ENCODE measurements at regions not wholly inside any gene's neighbourhood (a gene's known extent, or its start where the extent isn't known, plus 50 kb on each side); places are given as distances from the start of the nearest gene placed in this dataset.

GRCh38 chr2:18910843-18911242, 321.5 kb upstream of the NT5C1B start:
- CTCF ChIA-PET, result no interaction called here

GRCh38 chr2:18907937-18908336, 318.6 kb upstream of the NT5C1B start:
- POLR2A ChIA-PET, result no interaction called here
- CTCF ChIA-PET, result no interaction called here

More at GRCh38 chr2:18910843-18911242, 321.5 kb upstream of the NT5C1B start:
- POLR2A ChIA-PET, result no interaction called here

GRCh38 chr2:18907508-18907907, 318.1 kb upstream of the NT5C1B start:
- ChIA-PET POLR2A (no interaction called here), CTCF (interaction anchor here (0.5 kb wide), 1 partner anchor 42 kb away, joined by 4 read pairs; no protein-coding TSS in a partner anchor)

GRCh38 chr2:18903750-18904149, 314.4 kb upstream of the NT5C1B start:
- POLR2A ChIA-PET, result no interaction called here
- CTCF ChIA-PET, result no interaction called here

GRCh38 chr2:18901242-18901641, 311.9 kb upstream of the NT5C1B start:
- CTCF ChIA-PET, result no interaction called here
- POLR2A ChIA-PET, result no interaction called here

GRCh38 chr2:18900691-18901141, 311.3 kb upstream of the NT5C1B start:
- ChIA-PET CTCF (no interaction called here), POLR2A (no interaction called here)

GRCh38 chr2:18899725-18900124, 310.4 kb upstream of the NT5C1B start:
- POLR2A ChIA-PET, result no interaction called here
- CTCF ChIA-PET, result no interaction called here

GRCh38 chr2:18898271-18898670, 308.9 kb upstream of the NT5C1B start:
- CTCF ChIA-PET, result no interaction called here
- POLR2A ChIA-PET, result no interaction called here

- POLR2A ChIA-PET, result no interaction called here
- CTCF ChIA-PET, result no interaction called here
Observed at GRCh38 chr2:18896125-18896764, 306.9 kb upstream of the NT5C1B start.

- ChIA-PET POLR2A (no interaction called here), CTCF (no interaction called here)
Observed at GRCh38 chr2:18891600-18892345, 302.4 kb upstream of the NT5C1B start.

- CTCF ChIA-PET, result no interaction called here
Observed at GRCh38 chr2:18889565-18890332, 300.4 kb upstream of the NT5C1B start.

GRCh38 chr2:18885457-18885856, 296.1 kb upstream of the NT5C1B start:
- POLR2A ChIA-PET, result no interaction called here
- CTCF ChIA-PET, result no interaction called here

More at GRCh38 chr2:18889565-18890332, 300.4 kb upstream of the NT5C1B start:
- POLR2A ChIA-PET, result no interaction called here

GRCh38 chr2:18883616-18884456, 294.5 kb upstream of the NT5C1B start:
- ChIA-PET CTCF (no interaction called here), POLR2A (no interaction called here)

GRCh38 chr2:18871430-18871829, 282.1 kb upstream of the NT5C1B start:
- CTCF ChIA-PET, result interaction anchor here (0.7 kb wide), 1 partner anchor 357 kb away, joined by 3 read pairs; no protein-coding TSS in a partner anchor

GRCh38 chr2:18870307-18870706, 280.9 kb upstream of the NT5C1B start:
- CTCF ChIA-PET, result no interaction called here
- POLR2A ChIA-PET, result no interaction called here

More at GRCh38 chr2:18871430-18871829, 282.1 kb upstream of the NT5C1B start:
- POLR2A ChIA-PET, result no interaction called here

- POLR2A ChIA-PET, result no interaction called here
- CTCF ChIA-PET, result no interaction called here
Observed at GRCh38 chr2:18861951-18862350, 272.6 kb upstream of the NT5C1B start.

GRCh38 chr2:18860179-18860578, 270.8 kb upstream of the NT5C1B start:
- ChIA-PET POLR2A (no interaction called here), CTCF (no interaction called here)

GRCh38 chr2:18856765-18857164, 267.4 kb upstream of the NT5C1B start:
- ChIA-PET POLR2A (no interaction called here), CTCF (no interaction called here)

- ChIA-PET POLR2A (no interaction called here), CTCF (no interaction called here)
Observed at GRCh38 chr2:18855027-18855426, 265.7 kb upstream of the NT5C1B start.
